Heart left ventricle (tissue), 16 donors: ENCODE measurements at regions not wholly inside any gene's neighbourhood (a gene's known extent, or its start where the extent isn't known, plus 50 kb on each side); places are given as distances from the start of the nearest gene placed in this dataset.

ENCODE experiments used
- ATAC-seq, 4 donors: fragments of 200-7000 bp; cut with Tn5 transposase; one replicate each; pipeline ENCODE4 v1.9.1; 2020 to 2022; ENCODE audit warnings: moderate library complexity in 4 of 4, mild to moderate bottlenecking in 3 of 4, moderate number of reproducible peaks in 1 of 4
- DNase-seq, 5 donors: peaks; one replicate each; pipeline ENCODE4 v3.0.0-alpha.2; 2020
- H3K27ac ChIP-seq, 12 donors: fragments of 200-600 bp; sonication (generic) in 4 of 12; one replicate each; pipeline versions ENCODE4 v1.5.0 to v1.8.0; 2016 to 2022; ENCODE audit warnings: mild to moderate bottlenecking in 2 of 12
- H3K27me3 ChIP-seq, 9 donors: fragments of 200-600 bp; sonication (generic) in 2 of 9; one replicate each; pipeline versions ENCODE4 v1.5.1 to v1.8.0; 2016 to 2022; ENCODE audit warnings: mild to moderate bottlenecking in 3 of 9
- H3K36me3 ChIP-seq, 9 donors: fragments of 200-600 bp; sonication (generic) in 2 of 9; one replicate each; pipeline versions ENCODE4 v1.5.0 to v1.8.0; 2018 to 2022; ENCODE audit warnings: mild to moderate bottlenecking in 2 of 9
- H3K4me1 ChIP-seq, 12 donors: fragments of 200-600 bp; sonication (generic) in 4 of 12; one replicate each; pipeline versions ENCODE4 v1.5.0 to v1.8.0; 2016 to 2022; ENCODE audit warnings: mild to moderate bottlenecking in 3 of 12
- H3K4me3 ChIP-seq, 12 donors: fragments of 200-600 bp; sonication (generic) in 4 of 12; one replicate each; pipeline versions ENCODE4 v1.5.0 to v1.8.0; 2017 to 2022; ENCODE audit warnings: mild to moderate bottlenecking in 9 of 12, moderate library complexity in 4 of 12
- H3K9me3 ChIP-seq, 12 donors: fragments of 200-600 bp; sonication (generic) in 4 of 12; one replicate each; pipeline versions ENCODE4 v1.5.0 to v1.8.0; 2016 to 2022; ENCODE audit warnings: mild to moderate bottlenecking in 1 of 12
- CTCF ChIP-seq, 12 donors: fragments of 200-600 bp; sonication (generic) in 4 of 12; IDR thresholded peaks; one replicate each; pipeline versions ENCODE4 v1.5.0 to v1.8.0; 2018 to 2022; ENCODE audit warnings: antibody characterized with exemption in 12 of 12, mild to moderate bottlenecking in 5 of 12
- POLR2A ChIP-seq, 2 donors: fragments of 450-650 bp; IDR thresholded peaks; one replicate each; pipeline ENCODE4 v1.6.1; 2017; ENCODE audit warnings: antibody characterized with exemption in 2 of 2, mild to moderate bottlenecking in 2 of 2, moderate library complexity in 2 of 2
- WGBS, 4 donors: extraction: QIAGEN DNeasy Blood & Tissue Kit in 2 of 4; methylation state at CpG; one replicate each; pipeline versions ENCODE4 v1.1.5 to v1.1.7; 2013 to 2018; 5-methylcytosine and 5-hydroxymethylcytosine counted together
- intact Hi-C, 10 donors: fragments of 100-400 bp; cut with DNase I; formaldehyde crosslinking; loops; one replicate each; pipeline versions ENCODE4 v1.11.1 to v1.14.2; 2022
- donor health status: ischemic (EF 13 %, LVEDD 7.1; RV severe dilation, severe dysfunction).
- donor health status: healthy with polysubstance abuse.
- donor health status: DM: no; HTN: yes; CAD: no.
- donor health status: DM: no; HTN: no; CAD: no.
- donor health status: ischemic (EF 25% LVEDD 6.9; RV normal size, moderate dysfunction).
- donor health status: ischemic (EF 25% LVEDD 5.7; RV mildly dilated, moderate dysfunction).
- donor health status: healthy.
- donor health status: DM: yes; HTN: yes; CAD: no.
- donor health status: ischemic (EF 35%, LVEDD 5.7; RV mildly dilated, moderate dysfunction).
- donor health status: nonischemic (EF 11% LVEDD 7.7; RV severe dilation, severe dysfunction).
- donor health status: DM: yes; HTN: yes; CAD: no.
- donor health status: PGD.
- donor health status: ischemic (EF 29% LVEDD 5.4; RV normal size, mild dysfunction).
- donor health status: nonischemic (EF 23%, LVEDD 6.1; RV moderate dilation, normal function).

- peak in 1 of 4 donors; percentile 18 for ATAC-seq
- intact Hi-C loops = no loop called here
- H3K9me3 ChIP-seq = peaks cover 0 to 6% (median 0%) of the 10 kb centered on the region in 12 donors
- no peak overlapping the region for H3K27ac ChIP-seq
- TF ChIP-seq POLR2A (IDR thresholded peaks at IDR 0.05) (no peak), CTCF (IDR thresholded peaks at IDR 0.05) (no peak)
- DNase-seq = no peak
- H3K4me3 ChIP-seq = no peak overlapping the region
- WGBS, 4 donors = 78 to 92% (median 89%) methylated on average over 4 of the region's 4 CpGs
- H3K36me3 ChIP-seq = no peaks in the 10 kb centered on the region
- no peaks in the 10 kb centered on the region for H3K4me1 ChIP-seq
- peaks cover 0 to 9% (median 0%) of the 10 kb centered on the region in 9 donors for H3K27me3 ChIP-seq
Observed at GRCh38 chr16:86143666-86144065, 244.7 kb downstream of the IRF8 start.

- no peak for TF ChIP-seq CTCF (IDR thresholded peaks at IDR 0.05)
- no peak for TF ChIP-seq POLR2A (IDR thresholded peaks at IDR 0.05)
- Histone ChIP-seq H3K36me3 (no peaks in the 10 kb centered on the region), H3K27ac (no peak overlapping the region), H3K27me3 (peaks cover 0 to 18% (median 1%) of the 10 kb centered on the region in 9 donors), H3K4me3 (no peak overlapping the region), H3K4me1 (no peaks in the 10 kb centered on the region), H3K9me3 (peaks cover 0 to 6% (median 0%) of the 10 kb centered on the region in 12 donors)
- ATAC-seq (no peak), DNase-seq (no peak)
- WGBS, 4 donors = 64 to 74% (median 69%) methylated on average over 1 of the region's 1 CpG
- intact Hi-C loops = no loop called here
Observed at GRCh38 chr16:86145669-86146068, 246.7 kb downstream of the IRF8 start.

GRCh38 chr16:86150641-86151238 is 251.8 kb downstream of the IRF8 start:
- 40 to 46% (median 44%) methylated on average over 18 of the region's 18 CpGs for WGBS, 4 donors
- peaks cover 0 to 6% (median 0%) of the 10 kb centered on the region in 12 donors for H3K9me3 ChIP-seq
- H3K27me3 ChIP-seq = peaks cover 0 to 47% (median 12%) of the 10 kb centered on the region in 9 donors
- H3K27ac ChIP-seq = peak overlapping the region in 1 of 12 donors; percentile 89
- TF ChIP-seq CTCF (IDR thresholded peaks at IDR 0.05) (no peak), POLR2A (IDR thresholded peaks at IDR 0.05) (no peak)
- no peaks in the 10 kb centered on the region for H3K36me3 ChIP-seq
- intact Hi-C loops = no loop called here
- DNase-seq (no peak), ATAC-seq (no peak)
- no peaks in the 10 kb centered on the region for H3K4me1 ChIP-seq
- H3K4me3 ChIP-seq = no peak overlapping the region

- DNase-seq = no peak
- 79 to 87% (median 80%) methylated on average over 22 of the region's 22 CpGs for WGBS, 4 donors
- Histone ChIP-seq H3K27me3 (peaks cover 0 to 50% (median 16%) of the 10 kb centered on the region in 9 donors), H3K27ac (peak overlapping the region in 1 of 12 donors; percentile 89), H3K9me3 (peaks cover 0 to 6% (median 0%) of the 10 kb centered on the region in 12 donors), H3K4me1 (no peaks in the 10 kb centered on the region), H3K4me3 (no peak overlapping the region), H3K36me3 (no peaks in the 10 kb centered on the region)
- TF ChIP-seq POLR2A (IDR thresholded peaks at IDR 0.05) = no peak
- no peak for TF ChIP-seq CTCF (IDR thresholded peaks at IDR 0.05)
- no peak for ATAC-seq
- intact Hi-C loops = no loop called here
Observed at GRCh38 chr16:86151239-86151851, 252.4 kb downstream of the IRF8 start.
